Adipocyte (in vitro differentiated cells): ENCODE measurements at regions not wholly inside any gene's neighbourhood (a gene's known extent, or its start where the extent isn't known, plus 50 kb on each side); places are given as distances from the start of the nearest gene placed in this dataset.

ENCODE experiments used
- DNase-seq: peaks from one replicate; pipeline ENCODE4 v3.0.0-alpha.2; 2015; ENCODE audit warnings: low read depth
- H3K27me3 ChIP-seq: replicated peaks from 2 replicates; pipeline ENCODE4 v1.7.0; 2013; ENCODE audit warnings: mild to moderate bottlenecking, low read length, moderate library complexity; ENCODE audit not compliant: control insufficient read depth, insufficient read depth
- H3K36me3 ChIP-seq: 2 replicates; pipeline ENCODE4 v1.7.0; 2013; ENCODE audit warnings: low read length, mild to moderate bottlenecking, moderate library complexity; ENCODE audit not compliant: control insufficient read depth, insufficient read depth, severe bottlenecking
- H3K4me1 ChIP-seq: 2 replicates; pipeline ENCODE4 v1.7.0; 2013; ENCODE audit warnings: mild to moderate bottlenecking, low read length, moderate library complexity; ENCODE audit not compliant: control insufficient read depth, insufficient read depth
- H3K4me3 ChIP-seq: 2 replicates; pipeline ENCODE4 v1.7.0; 2013; ENCODE audit warnings: mild to moderate bottlenecking, low read length, moderate library complexity
- H3K9ac ChIP-seq: 2 replicates; pipeline ENCODE4 v1.7.0; 2013; ENCODE audit warnings: mild to moderate bottlenecking, low read length, moderate library complexity
- H3K9me3 ChIP-seq: 2 replicates; pipeline ENCODE4 v1.7.0; 2013; ENCODE audit warnings: mild to moderate bottlenecking, low read length, moderate library complexity; ENCODE audit not compliant: control insufficient read depth

DNA sequence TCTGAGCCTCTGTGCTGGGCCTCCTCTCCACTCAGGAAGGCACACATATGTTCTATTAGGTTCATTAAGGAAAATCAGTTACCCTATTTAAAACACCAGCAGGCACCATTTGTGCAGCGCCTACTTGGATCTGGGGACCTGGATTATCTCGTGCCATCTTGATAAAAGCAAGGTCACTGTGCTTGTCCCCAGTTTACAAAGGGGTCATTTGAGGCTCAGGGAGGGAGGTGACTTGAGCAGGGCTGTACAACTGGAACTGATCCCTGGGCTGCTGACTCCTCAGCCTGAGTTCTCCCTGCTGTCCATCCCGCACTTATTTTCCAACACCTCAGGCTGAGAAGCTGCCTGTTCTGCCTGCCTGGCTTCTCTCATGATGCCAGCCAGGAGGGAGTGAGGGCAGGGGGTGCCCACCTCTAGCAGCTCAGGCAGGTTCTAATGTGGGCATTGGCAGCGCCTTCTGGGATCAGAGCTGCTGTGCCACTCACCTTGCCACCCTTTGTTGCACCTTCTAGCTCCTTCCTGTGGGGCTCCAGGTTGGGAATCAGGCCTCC, 120.3 kb downstream of the GLI2 start:
- H3K36me3 ChIP-seq, result no peaks in the 10 kb centered on the region
- H3K9me3 ChIP-seq, result no peaks in the 10 kb centered on the region
- H3K27me3 ChIP-seq, result no peaks in the 10 kb centered on the region
- peaks cover 12% of the 10 kb centered on the region for H3K4me1 ChIP-seq
- H3K9ac ChIP-seq, result no peak overlapping the region
- H3K4me3 ChIP-seq, result no peak overlapping the region
- no peak for DNase-seq

DNA sequence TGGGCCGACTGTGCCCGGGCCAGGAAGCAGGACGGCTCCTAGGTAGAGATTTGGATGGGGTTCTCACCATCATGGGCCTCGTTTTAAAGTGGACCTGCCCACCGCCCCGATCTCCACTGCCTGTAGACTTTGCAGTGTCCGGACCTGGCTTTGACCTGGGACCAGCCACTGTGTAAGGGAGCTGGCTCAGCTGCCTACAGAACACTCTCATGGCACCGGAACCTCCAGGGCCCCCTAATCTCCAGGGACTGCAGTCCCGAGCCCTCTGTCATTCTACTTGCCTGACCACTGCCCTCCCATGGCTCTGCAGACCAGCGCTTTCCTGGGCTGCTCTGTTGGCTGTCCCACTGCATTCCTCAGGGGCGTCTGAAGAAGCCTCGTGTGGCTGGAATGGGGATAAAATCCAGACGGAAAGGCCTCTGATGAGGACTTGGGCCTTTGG, 120.8 kb downstream of the GLI2 start:
- Histone ChIP-seq H3K4me3 (no peak overlapping the region), H3K4me1 (peaks cover 12% of the 10 kb centered on the region), H3K27me3 (no peaks in the 10 kb centered on the region), H3K36me3 (no peaks in the 10 kb centered on the region), H3K9me3 (no peaks in the 10 kb centered on the region), H3K9ac (no peak overlapping the region)
- peak; percentile 49 for DNase-seq

DNA sequence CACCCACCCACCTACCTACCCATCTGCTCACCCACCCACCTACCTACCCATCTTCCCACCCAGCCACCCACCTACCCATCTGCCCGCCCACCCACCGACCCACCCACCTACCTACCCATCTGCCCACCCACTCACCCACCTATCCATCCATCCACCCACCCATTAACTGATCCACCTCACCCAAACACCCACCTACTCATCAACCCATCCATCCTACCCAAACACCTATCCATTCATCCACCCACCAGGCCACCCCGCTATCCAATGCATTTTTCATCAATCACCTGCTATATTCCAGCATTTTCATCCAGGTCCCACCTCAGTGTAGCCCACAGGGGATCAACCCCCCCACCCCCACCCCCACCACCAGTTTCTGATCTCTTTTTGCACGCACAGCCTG, 121.8 kb downstream of the GLI2 start:
- Histone ChIP-seq H3K9ac (no peak overlapping the region), H3K27me3 (no peaks in the 10 kb centered on the region), H3K9me3 (no peaks in the 10 kb centered on the region), H3K4me3 (no peak overlapping the region), H3K4me1 (peaks cover 12% of the 10 kb centered on the region), H3K36me3 (no peaks in the 10 kb centered on the region)
- no peak for DNase-seq

DNA sequence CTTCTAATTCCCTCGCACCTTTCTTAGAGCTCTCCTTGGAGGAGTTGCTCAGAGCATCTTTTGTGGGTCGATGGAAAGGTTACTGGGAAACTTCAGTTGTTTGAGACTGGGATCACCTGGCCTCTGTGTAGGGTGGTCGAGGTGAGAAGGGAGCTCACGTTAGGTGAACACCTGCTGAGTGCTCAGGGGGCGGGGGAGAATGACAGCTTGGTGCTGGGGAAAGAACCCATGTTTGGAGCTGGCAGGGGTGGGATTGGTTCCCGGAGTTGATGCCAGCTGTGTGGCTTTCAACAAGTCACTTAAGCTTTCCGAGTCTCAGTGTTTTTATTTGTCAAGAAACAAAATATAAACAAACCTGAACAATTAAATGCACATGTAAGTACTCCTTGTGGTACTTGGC, 122.3 kb downstream of the GLI2 start:
- Histone ChIP-seq H3K4me3 (no peak overlapping the region), H3K4me1 (peaks cover 16% of the 10 kb centered on the region), H3K27me3 (no peaks in the 10 kb centered on the region), H3K9me3 (no peaks in the 10 kb centered on the region), H3K9ac (no peak overlapping the region), H3K36me3 (no peaks in the 10 kb centered on the region)
- DNase-seq, result no peak

DNA sequence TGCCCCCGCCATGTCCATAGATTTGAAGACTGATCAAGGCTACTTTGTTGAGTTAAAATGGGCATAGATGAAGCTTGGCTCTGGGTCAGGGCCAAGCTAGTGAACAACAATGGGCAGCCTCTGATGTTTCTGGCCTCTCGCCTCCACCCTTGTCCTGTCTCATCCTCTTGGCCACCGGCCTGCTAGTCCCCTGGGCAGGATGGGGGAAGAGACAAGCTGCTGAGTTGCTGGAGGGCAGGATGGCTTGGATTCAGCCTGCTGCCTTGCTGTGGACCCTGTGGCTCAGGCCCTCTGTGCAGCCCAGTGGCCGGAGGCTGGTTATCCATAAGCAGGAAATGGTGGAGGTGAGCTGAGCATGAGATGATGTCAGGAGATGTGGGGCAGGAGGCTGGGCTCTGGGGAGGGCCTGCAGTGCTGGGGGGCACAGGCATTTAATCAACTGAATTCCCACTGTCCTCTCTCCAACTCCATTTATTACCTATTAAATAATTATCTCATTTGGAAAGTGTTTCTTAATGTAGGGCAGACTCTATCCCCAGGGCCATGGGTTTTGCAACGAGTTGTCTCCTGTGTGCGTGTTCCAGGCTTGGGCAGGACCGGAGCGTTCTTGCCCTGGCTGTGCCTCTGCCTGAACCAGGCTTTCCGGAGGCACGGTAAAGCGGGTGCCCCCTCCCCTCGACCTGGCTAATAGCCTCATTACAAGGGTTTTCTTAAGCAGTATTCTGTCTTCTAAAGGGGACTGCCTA, 122.9 kb downstream of the GLI2 start:
- H3K27me3 ChIP-seq, result no peaks in the 10 kb centered on the region
- H3K4me3 ChIP-seq, result no peak overlapping the region
- peaks cover 22% of the 10 kb centered on the region for H3K4me1 ChIP-seq
- no peak for DNase-seq
- H3K9me3 ChIP-seq, result no peaks in the 10 kb centered on the region
- no peaks in the 10 kb centered on the region for H3K36me3 ChIP-seq
- no peak overlapping the region for H3K9ac ChIP-seq

DNA sequence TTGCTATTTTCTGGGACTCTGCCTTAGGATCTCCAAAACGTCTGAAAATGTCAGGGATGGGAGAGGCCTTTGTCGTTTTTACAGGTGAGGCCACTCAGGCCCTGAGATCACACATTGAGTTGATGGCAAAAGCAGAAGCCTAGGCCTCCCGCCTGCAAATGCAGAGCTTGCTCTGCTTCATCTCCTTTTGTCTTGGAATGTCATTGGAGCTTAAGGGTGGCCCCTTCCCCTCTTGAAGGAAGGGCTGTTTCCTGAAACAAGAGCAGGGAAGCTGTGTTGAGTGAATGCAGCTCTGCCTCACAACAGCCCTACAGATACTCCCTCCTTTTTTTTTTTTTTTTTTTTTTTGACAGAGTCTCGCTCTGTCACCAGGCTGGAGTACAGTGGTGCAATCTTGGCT, 123.5 kb downstream of the GLI2 start:
- Histone ChIP-seq H3K4me1 (peaks cover 28% of the 10 kb centered on the region), H3K4me3 (no peak overlapping the region), H3K36me3 (no peaks in the 10 kb centered on the region), H3K9me3 (no peaks in the 10 kb centered on the region), H3K9ac (no peak overlapping the region), H3K27me3 (no peaks in the 10 kb centered on the region)
- DNase-seq, result no peak

DNA sequence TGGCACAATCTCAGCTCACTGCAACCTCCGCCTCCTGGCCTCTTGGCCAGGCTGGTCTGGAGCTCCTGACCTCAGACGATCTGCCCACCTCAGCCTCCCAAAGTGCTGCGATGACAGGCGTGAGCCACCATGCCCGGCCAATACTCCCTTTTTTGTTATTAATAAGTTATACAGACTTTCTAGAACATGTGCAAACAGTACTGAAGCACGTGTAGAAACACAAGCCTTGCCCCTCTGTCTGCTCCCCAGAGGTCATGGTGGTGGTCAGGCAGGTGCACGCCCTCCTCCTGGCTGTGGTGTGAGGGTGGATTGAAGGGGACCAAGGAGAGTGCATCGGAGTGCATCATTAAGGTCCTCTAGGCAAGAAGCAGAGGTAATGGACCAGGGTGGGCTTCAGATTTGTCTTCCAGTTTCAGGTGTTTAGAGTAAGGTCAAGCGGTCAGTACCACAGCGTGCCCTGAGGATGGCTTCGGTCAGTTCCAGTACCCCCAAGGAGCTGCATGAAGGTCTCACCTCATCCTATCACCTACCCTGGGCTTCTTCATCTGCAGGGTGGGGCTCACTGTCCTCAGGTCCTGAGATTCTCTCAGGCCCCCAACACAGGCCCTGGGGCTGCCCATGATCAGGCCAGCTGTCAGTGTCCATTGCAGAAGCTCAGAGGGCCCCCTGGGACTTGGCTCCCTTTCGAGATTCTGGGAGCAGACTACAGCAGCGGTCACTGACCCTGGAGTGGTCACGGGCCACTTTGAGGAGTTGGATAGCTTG, 124.3 kb downstream of the GLI2 start:
- DNase-seq, result no peak
- no peaks in the 10 kb centered on the region for H3K36me3 ChIP-seq
- no peak overlapping the region for H3K4me3 ChIP-seq
- no peaks in the 10 kb centered on the region for H3K9me3 ChIP-seq
- H3K27me3 ChIP-seq, result no peaks in the 10 kb centered on the region
- H3K4me1 ChIP-seq, result peaks cover 32% of the 10 kb centered on the region
- H3K9ac ChIP-seq, result no peak overlapping the region

DNA sequence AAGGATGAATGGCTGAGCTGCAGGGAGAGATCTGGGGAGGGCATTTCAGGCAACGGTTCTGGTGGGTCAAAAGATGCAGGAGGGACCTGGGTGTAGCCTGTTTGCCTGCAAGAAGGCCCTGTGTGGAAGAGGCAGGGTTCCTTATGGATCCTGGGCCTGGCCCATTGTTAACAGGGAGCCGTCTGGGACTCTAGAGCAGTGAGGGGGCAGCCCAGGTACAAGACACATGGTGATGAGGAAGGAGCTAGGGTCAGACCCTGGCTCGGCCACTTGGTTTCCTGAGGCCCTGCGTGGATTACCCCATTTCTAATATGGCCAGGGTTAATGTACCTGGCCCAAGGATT, 124.9 kb downstream of the GLI2 start:
- no peak overlapping the region for H3K9ac ChIP-seq
- no peaks in the 10 kb centered on the region for H3K36me3 ChIP-seq
- no peaks in the 10 kb centered on the region for H3K27me3 ChIP-seq
- no peaks in the 10 kb centered on the region for H3K9me3 ChIP-seq
- no peak overlapping the region for H3K4me3 ChIP-seq
- peaks cover 35% of the 10 kb centered on the region for H3K4me1 ChIP-seq
- no peak for DNase-seq

DNA sequence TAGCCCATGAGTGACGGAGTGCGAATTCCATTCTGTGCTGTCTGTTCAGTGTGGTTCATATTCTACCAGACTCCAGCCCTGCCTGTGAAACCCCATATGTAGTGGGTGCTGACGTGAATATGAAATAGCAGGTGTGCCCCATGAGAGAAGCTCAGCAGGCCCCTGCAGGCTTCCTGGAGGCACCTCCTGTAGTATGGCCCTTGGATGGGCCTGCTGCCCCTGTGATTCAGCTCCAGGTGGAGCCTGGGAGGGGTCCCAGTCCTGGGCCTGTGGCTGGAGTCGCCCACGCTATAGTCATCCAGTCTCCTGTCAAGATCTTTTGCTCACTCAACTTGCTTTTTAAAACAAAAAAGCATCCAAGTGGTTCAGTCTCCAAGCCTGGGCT, 125.5 kb downstream of the GLI2 start:
- Histone ChIP-seq H3K36me3 (no peaks in the 10 kb centered on the region), H3K9ac (no peak overlapping the region), H3K27me3 (no peaks in the 10 kb centered on the region), H3K4me1 (peaks cover 35% of the 10 kb centered on the region), H3K9me3 (no peaks in the 10 kb centered on the region), H3K4me3 (no peak overlapping the region)
- no peak for DNase-seq

DNA sequence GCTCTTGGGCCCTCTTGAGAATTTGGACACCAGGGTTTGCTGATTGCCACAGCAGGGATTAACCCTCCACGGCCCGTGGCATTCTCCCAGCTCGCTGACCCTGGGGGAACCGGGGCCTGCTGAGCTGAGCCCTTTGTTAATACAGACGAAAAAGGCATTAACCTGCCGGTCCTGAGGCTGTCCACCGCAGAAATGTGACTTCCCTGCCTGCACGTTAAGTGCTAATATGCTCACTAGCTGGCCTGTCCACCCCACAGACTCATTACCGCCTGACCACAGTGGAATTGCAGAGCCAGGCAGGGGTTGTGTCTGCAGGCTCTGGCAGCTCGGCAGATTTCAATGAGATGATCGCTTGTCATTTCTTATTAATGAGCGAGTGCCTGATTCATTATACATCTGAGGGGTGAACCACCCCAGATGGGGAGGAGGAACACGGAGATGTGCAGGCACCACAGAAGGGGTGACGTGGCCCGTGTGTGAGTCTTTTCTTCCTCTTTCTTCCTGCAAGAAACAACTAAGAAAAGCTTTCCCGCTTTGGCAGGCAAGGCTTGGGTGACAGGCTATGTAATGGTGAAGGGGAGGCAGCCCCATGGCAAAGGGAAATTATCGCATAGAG, 126.0 kb downstream of the GLI2 start:
- DNase-seq, result no peak
- H3K36me3 ChIP-seq, result no peaks in the 10 kb centered on the region
- peaks cover 36% of the 10 kb centered on the region for H3K4me1 ChIP-seq

More for the DNA sequence above, 126.0 kb downstream of the GLI2 start:
- H3K27me3 ChIP-seq, result no peaks in the 10 kb centered on the region
- H3K4me3 ChIP-seq, result no peak overlapping the region
- no peak overlapping the region for H3K9ac ChIP-seq
- H3K9me3 ChIP-seq, result no peaks in the 10 kb centered on the region
